ENCODE measurements at regions not wholly inside any gene's neighbourhood (a gene's known extent, or its start where the extent isn't known, plus 50 kb on each side); places are given as distances from the start of the nearest gene placed in this dataset.

DNA sequence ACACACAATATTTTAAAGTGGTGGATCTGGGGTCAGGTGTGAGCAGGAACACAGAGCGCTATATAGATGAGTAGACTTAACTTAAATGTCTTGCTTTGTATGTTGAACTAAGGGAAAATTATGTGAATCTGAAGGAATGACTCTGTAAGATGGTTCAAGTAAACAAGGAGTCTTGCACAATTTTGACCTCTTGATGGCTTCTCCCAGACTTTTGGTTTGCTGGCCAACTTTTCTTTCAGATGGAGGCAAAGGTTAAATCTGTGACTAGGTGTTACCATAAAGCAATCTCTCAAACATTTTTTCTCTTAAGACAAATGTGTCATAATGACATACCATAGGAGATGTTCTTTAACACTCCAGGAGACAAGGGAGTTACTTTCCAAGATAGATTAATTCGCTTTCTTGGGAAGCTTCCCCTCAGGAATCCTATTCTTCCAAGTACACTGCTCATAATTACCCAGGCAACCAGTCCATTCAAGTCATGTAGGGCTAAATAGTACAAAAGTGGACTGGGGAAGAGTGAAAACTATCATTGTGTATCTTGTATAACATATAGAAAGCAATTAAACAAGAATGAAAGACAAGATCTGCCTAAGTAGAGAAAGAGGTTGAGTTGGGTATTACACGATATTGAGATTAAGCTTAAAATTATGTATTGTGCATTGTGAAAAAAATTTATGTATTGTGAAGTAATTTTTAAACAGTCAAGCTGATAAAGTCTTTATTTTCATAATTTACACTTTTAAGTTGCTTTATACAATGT, 60.3 kb upstream of the SLC27A6 start:
- no peak for DNase-seq

DNA sequence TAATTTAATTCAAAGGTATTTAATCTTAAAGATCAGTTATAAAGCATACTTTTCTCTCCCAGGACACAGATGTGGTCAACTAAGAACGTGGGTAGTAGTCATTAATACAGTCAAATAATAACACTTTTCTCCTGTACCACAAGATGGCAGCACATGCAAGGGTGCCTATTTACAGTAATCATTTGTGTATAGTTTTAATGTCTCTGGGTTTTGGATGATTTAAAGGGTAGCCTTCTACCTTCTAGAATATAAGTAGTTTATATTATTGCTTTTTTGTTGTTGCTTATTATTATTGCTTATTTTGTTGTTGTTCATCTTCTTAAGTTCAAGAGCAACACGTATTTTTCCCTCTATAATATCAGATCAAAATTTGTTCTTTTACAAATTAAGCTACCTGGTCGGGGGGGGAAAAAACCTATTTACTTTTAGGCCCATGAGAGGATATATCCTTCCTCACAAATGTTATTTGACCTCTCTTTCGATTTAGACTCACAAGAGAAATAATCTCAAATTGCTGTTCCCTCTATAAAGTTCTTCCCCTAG, 59.6 kb upstream of the SLC27A6 start:
- peak; percentile 48 for DNase-seq

DNA sequence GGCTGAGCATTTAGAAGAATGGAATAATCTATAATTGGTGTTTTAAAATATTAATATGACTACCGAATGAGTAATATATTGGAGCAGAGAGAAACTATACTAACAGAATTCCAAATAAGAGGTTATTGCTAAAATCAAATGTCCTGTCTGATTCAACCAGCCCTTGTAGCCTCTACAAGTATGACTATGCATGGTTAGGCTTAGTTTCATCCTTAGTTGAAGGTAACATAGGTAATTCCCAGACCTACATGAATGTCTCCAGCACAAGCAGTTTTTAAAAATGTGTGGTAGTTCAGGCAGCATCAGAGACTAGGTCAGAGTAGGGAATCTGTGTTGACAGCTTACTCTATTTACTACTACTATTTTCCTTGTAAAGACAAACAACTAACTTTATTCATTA, 51.7 kb upstream of the SLC27A6 start:
- DNase-seq, result no peak

Measured in NCI-H1694 treated with DMSO at 0.1 percent for 48 hours (cell line).